Natural killer cell (primary cell): ENCODE measurements at regions not wholly inside any gene's neighbourhood (a gene's known extent, or its start where the extent isn't known, plus 50 kb on each side); places are given as distances from the start of the nearest gene placed in this dataset.

Source experiments
- ATAC-seq, 3 donors: fragments of 150-1000 bp in 2 of 3; fragments of 200-7000 bp in 1 of 3; cut with Tn5 transposase; 1 replicate in 1 of 3; 2 replicates in 2 of 3; pipeline ENCODE4 v1.10.0; 2021; ENCODE audit warnings: mild to moderate bottlenecking in 2 of 3, moderate library complexity in 2 of 3
- DNase-seq, 2 donors: peaks; one replicate each; pipeline versions ENCODE4 v3.0.0 to v3.0.0-alpha.2; 2013 to 2021; ENCODE audit warnings: mixed read lengths in 1 of 2
- H3K27ac ChIP-seq: one replicate; pipeline ENCODE4 v1.5.1; 2013; ENCODE audit warnings: mild to moderate bottlenecking, low read length
- H3K27me3 ChIP-seq: one replicate; pipeline ENCODE4 v1.6.1; 2013; ENCODE audit warnings: low read length; ENCODE audit not compliant: control insufficient read depth, insufficient read depth
- H3K36me3 ChIP-seq: one replicate; pipeline ENCODE4 v1.6.1; 2013; ENCODE audit warnings: low read length; ENCODE audit not compliant: control insufficient read depth, insufficient read depth
- H3K4me1 ChIP-seq: one replicate; pipeline ENCODE4 v1.6.1; 2013; ENCODE audit warnings: low read length; ENCODE audit not compliant: control insufficient read depth, insufficient read depth
- H3K4me3 ChIP-seq: one replicate; pipeline ENCODE4 v1.5.1; 2013; ENCODE audit warnings: low read length
- H3K9me3 ChIP-seq: one replicate; pipeline ENCODE4 v1.6.1; 2013; ENCODE audit warnings: low read length; ENCODE audit not compliant: control insufficient read depth, insufficient read depth
- H3K27ac Mint-ChIP-seq, 2 donors: one replicate each; pipeline ENCODE4 v1.8.0; 2022; ENCODE audit warnings: mild to moderate bottlenecking in 2 of 2, mixed read lengths in 2 of 2, moderate library complexity in 1 of 2
- H3K27me3 Mint-ChIP-seq, 2 donors: one replicate each; pipeline ENCODE4 v1.8.0; 2022; ENCODE audit warnings: low read depth in 2 of 2, mixed read lengths in 2 of 2
- H3K36me3 Mint-ChIP-seq: one replicate; pipeline ENCODE4 v1.8.0; 2022; ENCODE audit warnings: mixed read lengths
- H3K4me1 Mint-ChIP-seq, 2 donors: one replicate each; pipeline ENCODE4 v1.8.0; 2022; ENCODE audit warnings: mixed read lengths in 2 of 2
- H3K4me3 Mint-ChIP-seq: one replicate; pipeline ENCODE4 v1.8.0; 2022; ENCODE audit warnings: mild to moderate bottlenecking, moderate library complexity, mixed read lengths
- H3K9me3 Mint-ChIP-seq, 2 donors: one replicate each; pipeline ENCODE4 v1.8.0; 2022; ENCODE audit warnings: mixed read lengths in 2 of 2
- WGBS: methylation state at CpG from one replicate; pipeline ENCODE4 v1.1.7; 2013; ENCODE audit warnings: missing lambda C conversion rate; ENCODE audit not compliant: insufficient coverage; 5-methylcytosine and 5-hydroxymethylcytosine counted together
- intact Hi-C: fragments of 100-400 bp; cut with micrococcal nuclease; formaldehyde crosslinking; loops from one replicate; pipeline ENCODE4 v1.14.2; 2022
- TF ChIP-seq, protein P1 (sequence below): fragments of 200-600 bp; IDR thresholded peaks from one replicate; pipeline ENCODE4 v1.8.0; 2022; ENCODE audit warnings: antibody characterized with exemption

DNA sequence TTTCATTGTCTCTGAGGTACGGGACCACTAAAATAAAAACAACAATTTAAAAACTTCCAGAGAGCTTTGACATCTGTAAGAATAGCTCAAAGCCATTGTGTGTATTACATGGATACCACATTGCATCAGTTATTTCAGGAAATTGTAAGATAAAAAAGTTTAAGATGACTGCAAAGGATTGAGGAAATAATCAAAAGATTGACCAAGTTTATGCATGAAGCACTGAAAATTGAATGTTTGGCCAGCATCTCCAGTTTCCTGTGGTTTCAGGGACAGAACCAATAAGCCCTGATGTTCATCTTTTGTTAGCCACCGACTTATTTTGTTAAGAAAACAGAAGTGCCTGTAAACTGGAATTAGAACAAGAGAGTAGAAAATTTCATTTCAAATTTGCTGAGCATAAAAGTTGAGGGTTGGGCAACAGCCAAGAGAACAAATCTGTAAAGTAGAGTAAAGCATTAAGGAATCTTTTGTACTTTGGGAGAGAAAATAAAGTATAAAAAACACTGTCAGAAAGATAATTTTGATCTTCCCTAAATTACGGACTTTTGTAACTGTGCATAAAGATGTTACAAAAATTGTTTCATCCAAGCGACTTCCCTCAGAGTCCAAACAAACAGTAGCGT, 211.5 kb upstream of the P2RY1 start:
- no peaks in the 10 kb centered on the region for H3K4me1 ChIP-seq
- H3K4me3 ChIP-seq = no peak overlapping the region
- H3K27me3 ChIP-seq = no peaks in the 10 kb centered on the region
- Mint-ChIP-seq H3K27ac (no peak overlapping the region), H3K4me3 (no peak overlapping the region), H3K9me3 (no peaks in the 10 kb centered on the region), H3K27me3 (peaks cover 0 to 16% of the 10 kb centered on the region in 2 donors), H3K36me3 (no peaks in the 10 kb centered on the region), H3K4me1 (no peaks in the 10 kb centered on the region)
- intact Hi-C loops = no loop called here
- H3K27ac ChIP-seq = no peak overlapping the region
- 71% methylated on average over 4 of the region's 5 CpGs for WGBS
- no peak for ATAC-seq
- TF ChIP-seq, protein P1, sequence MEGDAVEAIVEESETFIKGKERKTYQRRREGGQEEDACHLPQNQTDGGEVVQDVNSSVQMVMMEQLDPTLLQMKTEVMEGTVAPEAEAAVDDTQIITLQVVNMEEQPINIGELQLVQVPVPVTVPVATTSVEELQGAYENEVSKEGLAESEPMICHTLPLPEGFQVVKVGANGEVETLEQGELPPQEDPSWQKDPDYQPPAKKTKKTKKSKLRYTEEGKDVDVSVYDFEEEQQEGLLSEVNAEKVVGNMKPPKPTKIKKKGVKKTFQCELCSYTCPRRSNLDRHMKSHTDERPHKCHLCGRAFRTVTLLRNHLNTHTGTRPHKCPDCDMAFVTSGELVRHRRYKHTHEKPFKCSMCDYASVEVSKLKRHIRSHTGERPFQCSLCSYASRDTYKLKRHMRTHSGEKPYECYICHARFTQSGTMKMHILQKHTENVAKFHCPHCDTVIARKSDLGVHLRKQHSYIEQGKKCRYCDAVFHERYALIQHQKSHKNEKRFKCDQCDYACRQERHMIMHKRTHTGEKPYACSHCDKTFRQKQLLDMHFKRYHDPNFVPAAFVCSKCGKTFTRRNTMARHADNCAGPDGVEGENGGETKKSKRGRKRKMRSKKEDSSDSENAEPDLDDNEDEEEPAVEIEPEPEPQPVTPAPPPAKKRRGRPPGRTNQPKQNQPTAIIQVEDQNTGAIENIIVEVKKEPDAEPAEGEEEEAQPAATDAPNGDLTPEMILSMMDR = no peak
- no peaks in the 10 kb centered on the region for H3K36me3 ChIP-seq
- no peak for DNase-seq
- no peaks in the 10 kb centered on the region for H3K9me3 ChIP-seq

- Histone ChIP-seq H3K9me3 (no peaks in the 10 kb centered on the region), H3K4me1 (no peaks in the 10 kb centered on the region), H3K27ac (no peak overlapping the region), H3K27me3 (no peaks in the 10 kb centered on the region), H3K4me3 (no peak overlapping the region), H3K36me3 (no peaks in the 10 kb centered on the region)
- WGBS = 83% methylated on average over 4 of the region's 4 CpGs
- Mint-ChIP-seq H3K27ac (no peak overlapping the region), H3K4me3 (no peak overlapping the region), H3K27me3 (peaks cover 0 to 18% of the 10 kb centered on the region in 2 donors), H3K9me3 (peaks cover 0 to 2% of the 10 kb centered on the region in 2 donors), H3K4me1 (no peaks in the 10 kb centered on the region), H3K36me3 (no peaks in the 10 kb centered on the region)
- DNase-seq (no peak), ATAC-seq (no peak)
- intact Hi-C loops = no loop called here
- TF ChIP-seq, protein P1 = no peak
These were observed 208.7 kb upstream of the P2RY1 start for GRCh38 chr3:152626226-152626625.

GRCh38 chr3:152628496-152628895, 206.4 kb upstream of the P2RY1 start:
- Mint-ChIP-seq H3K36me3 (no peaks in the 10 kb centered on the region), H3K9me3 (peaks cover 0 to 2% of the 10 kb centered on the region in 2 donors), H3K27ac (no peak overlapping the region), H3K27me3 (peaks cover 0 to 9% of the 10 kb centered on the region in 2 donors), H3K4me3 (no peak overlapping the region), H3K4me1 (no peaks in the 10 kb centered on the region)
- H3K4me1 ChIP-seq = no peaks in the 10 kb centered on the region
- H3K9me3 ChIP-seq = no peaks in the 10 kb centered on the region
- intact Hi-C loops = no loop called here
- DNase-seq (no peak), ATAC-seq (no peak)
- H3K36me3 ChIP-seq = no peaks in the 10 kb centered on the region
- H3K27ac ChIP-seq = no peak overlapping the region
- H3K4me3 ChIP-seq = no peak overlapping the region
- H3K27me3 ChIP-seq = no peaks in the 10 kb centered on the region
- 80% methylated on average over 3 of the region's 3 CpGs for WGBS
- TF ChIP-seq, protein P1 = no peak
